A673 (cell line): ENCODE measurements at regions not wholly inside any gene's neighbourhood (a gene's known extent, or its start where the extent isn't known, plus 50 kb on each side); places are given as distances from the start of the nearest gene placed in this dataset.

ENCODE experiments used
- BruUV-seq: library from RNA; stranded (reverse); fragments of 400-500 nt; replicated peaks from 2 replicates; lab custom pipeline; 2021; lab: Mats Ljungman, UMichigan
- CTCF ChIA-PET: fragments of 300-600 bp; sonication (Branson Sonifier 250); formaldehyde crosslinking; loops from one replicate; lab custom pipeline; 2022; ENCODE audit warnings: antibody characterized with exemption; lab: Charles Lee
- POLR2A ChIA-PET: fragments of 300-600 bp; sonication (Branson Sonifier 250); formaldehyde crosslinking; loops from one replicate; lab custom pipeline; 2022; ENCODE audit warnings: antibody characterized with exemption; ENCODE audit not compliant: low non-redundant PET; lab: Charles Lee
- DNase-seq: peaks from one replicate; pipeline ENCODE4 v3.0.0-alpha.2; 2015; ENCODE audit warnings: low spot score
- H3K27ac ChIP-seq: fragments of 200-600 bp; sonication (generic); 2 replicates; pipeline ENCODE4 v1.5.1; 2016; ENCODE audit warnings: mixed run types, low read depth, mild to moderate bottlenecking, mixed read lengths, antibody characterized with exemption, low read length; ENCODE audit not compliant: poor library complexity, severe bottlenecking
- H3K27me3 ChIP-seq: fragments of 200-600 bp; sonication (generic); replicated peaks from 2 replicates; pipeline ENCODE4 v1.6.1; 2017; ENCODE audit warnings: mixed run types, low read depth, mild to moderate bottlenecking, mixed read lengths, antibody characterized with exemption, low read length; ENCODE audit not compliant: insufficient read depth, poor library complexity
- H3K36me3 ChIP-seq: fragments of 200-600 bp; sonication (generic); 2 replicates; pipeline ENCODE4 v1.6.1; 2016; ENCODE audit warnings: mixed run types, mild to moderate bottlenecking, mixed read lengths, antibody characterized with exemption, low read length; ENCODE audit not compliant: insufficient read depth, poor library complexity, severe bottlenecking
- H3K4me1 ChIP-seq: fragments of 200-600 bp; sonication (generic); 2 replicates; pipeline ENCODE4 v1.6.1; 2017; ENCODE audit warnings: mixed run types, mild to moderate bottlenecking, mixed read lengths, antibody characterized with exemption, low read length; ENCODE audit not compliant: insufficient read depth, poor library complexity, severe bottlenecking
- H3K4me3 ChIP-seq: fragments of 200-600 bp; sonication (generic); 2 replicates; pipeline ENCODE4 v1.5.1; 2016; ENCODE audit warnings: low read depth, mixed run types, mild to moderate bottlenecking, mixed read lengths, low read length; ENCODE audit not compliant: poor library complexity, severe bottlenecking
- H3K9me3 ChIP-seq: fragments of 200-600 bp; sonication (generic); 2 replicates; pipeline ENCODE4 v1.6.1; 2016; ENCODE audit warnings: mixed run types, low read depth, mild to moderate bottlenecking, mixed read lengths, antibody characterized with exemption, low read length; ENCODE audit not compliant: poor library complexity, severe bottlenecking
- EZH2 ChIP-seq: fragments of 200-600 bp; sonication (generic); IDR thresholded peaks from 2 replicates; pipeline ENCODE4 v1.6.1; 2017; ENCODE audit warnings: borderline replicate concordance, low read depth, mild to moderate bottlenecking, mixed read lengths, antibody characterized with exemption, low read length; ENCODE audit not compliant: poor library complexity, severe bottlenecking
- intact Hi-C: fragments of 100-400 bp; cut with micrococcal nuclease; formaldehyde crosslinking; loops from one replicate; pipeline ENCODE4 v1.10.0; 2022; ENCODE audit not compliant: unreplicated experiment
- TF ChIP-seq, protein P1 (sequence below): fragments of 300-800, 200-600 bp; sonication (generic); conservative IDR thresholded peaks from 2 replicates; pipeline ENCODE4 v1.5.1; 2017; ENCODE audit warnings: low read depth, mild to moderate bottlenecking, antibody characterized with exemption, low read length, moderate library complexity, mixed read lengths

DNA sequence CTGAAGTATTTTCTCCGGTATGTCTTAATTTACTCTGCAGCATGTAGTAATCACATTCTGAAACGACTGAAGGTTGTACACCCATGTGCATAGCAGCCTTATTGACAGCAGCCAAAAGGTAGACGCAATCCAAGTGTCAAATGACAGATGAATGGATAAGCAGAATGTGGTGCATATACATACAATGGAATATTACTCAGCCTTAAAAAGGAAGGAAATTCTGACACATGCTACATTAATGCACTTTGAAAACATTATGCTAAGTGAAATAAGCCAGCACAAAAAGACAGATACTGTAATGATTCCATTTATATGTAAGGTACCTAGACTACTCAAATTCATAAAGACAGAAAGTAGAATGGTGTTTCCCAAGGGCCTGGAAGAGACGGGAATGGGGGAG lies 88.0 kb upstream of the EFEMP1 start:
- ChIA-PET CTCF (no interaction called here), POLR2A (no interaction called here)
- Histone ChIP-seq H3K36me3 (no peaks in the 10 kb centered on the region), H3K27me3 (peaks cover 3% of the 10 kb centered on the region), H3K27ac (no peak overlapping the region), H3K4me3 (no peak overlapping the region), H3K4me1 (peaks cover 5% of the 10 kb centered on the region), H3K9me3 (no peaks in the 10 kb centered on the region)
- DNase-seq = no peak
- TF ChIP-seq, protein P1, sequence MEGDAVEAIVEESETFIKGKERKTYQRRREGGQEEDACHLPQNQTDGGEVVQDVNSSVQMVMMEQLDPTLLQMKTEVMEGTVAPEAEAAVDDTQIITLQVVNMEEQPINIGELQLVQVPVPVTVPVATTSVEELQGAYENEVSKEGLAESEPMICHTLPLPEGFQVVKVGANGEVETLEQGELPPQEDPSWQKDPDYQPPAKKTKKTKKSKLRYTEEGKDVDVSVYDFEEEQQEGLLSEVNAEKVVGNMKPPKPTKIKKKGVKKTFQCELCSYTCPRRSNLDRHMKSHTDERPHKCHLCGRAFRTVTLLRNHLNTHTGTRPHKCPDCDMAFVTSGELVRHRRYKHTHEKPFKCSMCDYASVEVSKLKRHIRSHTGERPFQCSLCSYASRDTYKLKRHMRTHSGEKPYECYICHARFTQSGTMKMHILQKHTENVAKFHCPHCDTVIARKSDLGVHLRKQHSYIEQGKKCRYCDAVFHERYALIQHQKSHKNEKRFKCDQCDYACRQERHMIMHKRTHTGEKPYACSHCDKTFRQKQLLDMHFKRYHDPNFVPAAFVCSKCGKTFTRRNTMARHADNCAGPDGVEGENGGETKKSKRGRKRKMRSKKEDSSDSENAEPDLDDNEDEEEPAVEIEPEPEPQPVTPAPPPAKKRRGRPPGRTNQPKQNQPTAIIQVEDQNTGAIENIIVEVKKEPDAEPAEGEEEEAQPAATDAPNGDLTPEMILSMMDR = no peak
- TF ChIP-seq EZH2 = no peak
- BruUV-seq = no TSS peak
- intact Hi-C loops = no loop called here

DNA sequence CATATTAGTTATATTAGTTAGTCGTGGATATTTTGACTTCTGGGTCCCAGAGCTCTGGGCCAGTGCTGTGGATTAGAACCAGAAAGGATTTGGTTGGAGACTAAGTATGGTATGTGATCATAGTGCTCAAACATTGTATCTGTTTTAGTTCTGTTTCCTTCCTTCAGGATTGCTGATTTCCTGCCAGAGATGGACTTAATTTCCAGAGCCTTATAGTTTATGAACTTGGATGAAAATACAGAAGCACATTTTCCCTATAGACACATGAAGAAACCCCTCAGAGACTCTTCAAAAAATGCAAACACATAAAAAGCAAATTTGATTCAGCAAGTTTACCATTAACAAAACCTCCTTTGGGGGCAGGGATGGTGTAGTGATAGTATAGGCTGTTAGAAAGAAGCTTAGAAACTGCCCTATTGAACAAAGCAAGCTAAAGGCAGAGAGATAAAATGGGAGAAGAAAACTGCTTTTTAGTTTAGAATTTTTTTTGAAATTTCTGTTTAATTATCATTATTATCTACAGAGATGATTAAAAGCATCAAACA lies 88.7 kb upstream of the EFEMP1 start:
- intact Hi-C loops = no loop called here
- POLR2A ChIA-PET = no interaction called here
- BruUV-seq = no TSS peak

DNA sequence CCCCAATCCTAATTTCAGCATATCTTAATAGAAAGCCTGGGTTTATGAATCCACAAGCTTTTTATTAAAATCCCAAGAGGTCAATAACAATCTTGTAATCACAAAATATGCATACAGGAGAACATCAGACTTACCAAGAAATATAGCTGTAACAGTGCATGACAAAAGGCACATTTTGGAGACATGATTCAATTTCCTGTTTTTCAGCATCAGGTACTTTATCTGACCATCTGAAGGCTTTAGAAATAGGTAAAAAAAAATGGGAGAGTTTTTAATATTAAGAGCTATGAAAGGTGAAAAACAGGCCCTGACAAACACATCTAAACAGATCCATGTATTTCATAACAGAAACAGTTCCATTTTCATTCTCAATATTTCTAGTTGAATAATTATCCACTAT lies 89.9 kb upstream of the EFEMP1 start:
- no peak for DNase-seq
- TF ChIP-seq, protein P1 = no peak
- TF ChIP-seq EZH2 = no peak
- POLR2A ChIA-PET = no interaction called here
- Histone ChIP-seq H3K4me1 (peaks cover 5% of the 10 kb centered on the region), H3K9me3 (no peaks in the 10 kb centered on the region), H3K27me3 (peaks cover 7% of the 10 kb centered on the region), H3K36me3 (no peaks in the 10 kb centered on the region), H3K4me3 (no peak overlapping the region), H3K27ac (no peak overlapping the region)
- intact Hi-C loops = no loop called here
- CTCF ChIA-PET = interaction anchor here (1.0 kb wide), 1 partner anchor 242 kb away, joined by 3 read pairs; no protein-coding TSS in a partner anchor
- BruUV-seq = no TSS peak

More for the DNA sequence above, 88.7 kb upstream of the EFEMP1 start:
- Histone ChIP-seq H3K27ac (no peak overlapping the region), H3K4me1 (peaks cover 5% of the 10 kb centered on the region), H3K9me3 (no peaks in the 10 kb centered on the region), H3K36me3 (no peaks in the 10 kb centered on the region), H3K27me3 (peaks cover 4% of the 10 kb centered on the region), H3K4me3 (no peak overlapping the region)
- TF ChIP-seq EZH2 = no peak
- TF ChIP-seq, protein P1 = no peak
- DNase-seq = no peak
- CTCF ChIA-PET = no interaction called here
